Loucy (cell line): ENCODE measurements at regions not wholly inside any gene's neighbourhood (a gene's known extent, or its start where the extent isn't known, plus 50 kb on each side); places are given as distances from the start of the nearest gene placed in this dataset.

ENCODE experiments used
- H2AFZ ChIP-seq: fragments of 200-600 bp; sonication (generic); 2 replicates; pipeline ENCODE4 v1.6.0; 2016; ENCODE audit warnings: antibody characterized with exemption, mild to moderate bottlenecking, low read length, moderate library complexity
- H3F3A ChIP-seq: fragments of 200-600 bp; 2 replicates; pipeline ENCODE4 v1.6.0; 2016; ENCODE audit warnings: antibody characterized with exemption, low read depth, mild to moderate bottlenecking
- H3K27me3 ChIP-seq: fragments of 200-600 bp; sonication (generic); 2 replicates; pipeline ENCODE4 v1.6.1; 2014; ENCODE audit warnings: low read length, mild to moderate bottlenecking; ENCODE audit not compliant: insufficient read depth, poor library complexity, severe bottlenecking
- H3K36me3 ChIP-seq: fragments of 200-600 bp; sonication (generic); 2 replicates; pipeline ENCODE4 v1.6.1; 2016; ENCODE audit warnings: low read length; ENCODE audit not compliant: insufficient read depth
- H3K4me1 ChIP-seq: fragments of 200-600 bp; sonication (generic); 2 replicates; pipeline ENCODE4 v1.5.1; 2014; ENCODE audit warnings: low read length, mild to moderate bottlenecking; ENCODE audit not compliant: insufficient read depth, poor library complexity, severe bottlenecking
- H3K4me2 ChIP-seq: fragments of 200-600 bp; sonication (generic); 2 replicates; pipeline ENCODE4 v1.6.0; 2014; ENCODE audit warnings: antibody characterized with exemption, low read length, low read depth, mild to moderate bottlenecking; ENCODE audit not compliant: poor library complexity, severe bottlenecking
- H3K4me3 ChIP-seq: fragments of 200-600 bp; sonication (generic); 2 replicates; pipeline ENCODE4 v1.5.1; 2014; ENCODE audit warnings: low read length, mild to moderate bottlenecking, mixed read lengths; ENCODE audit not compliant: poor library complexity, severe bottlenecking
- H3K79me2 ChIP-seq: fragments of 200-600 bp; sonication (generic); 2 replicates; pipeline ENCODE4 v1.6.1; 2014; ENCODE audit warnings: low read length; ENCODE audit not compliant: insufficient read depth
- H3K9ac ChIP-seq: fragments of 200-600 bp; sonication (generic); 2 replicates; pipeline ENCODE4 v1.6.0; 2014; ENCODE audit warnings: mild to moderate bottlenecking, low read depth, low read length, moderate library complexity; ENCODE audit not compliant: poor library complexity, severe bottlenecking
- H3K9me2 ChIP-seq: fragments of 200-600 bp; sonication (generic); replicated peaks from 2 replicates; pipeline ENCODE4 v1.6.1; 2016; ENCODE audit warnings: low read depth, low read length, mixed read lengths
- H3K9me3 ChIP-seq: fragments of 200-600 bp; sonication (generic); 2 replicates; pipeline ENCODE4 v1.6.1; 2014; ENCODE audit warnings: mild to moderate bottlenecking, antibody characterized with exemption, low read length, low read depth; ENCODE audit not compliant: insufficient read depth
- H4K20me1 ChIP-seq: fragments of 200-600 bp; sonication (generic); 2 replicates; pipeline ENCODE4 v1.6.0; 2014; ENCODE audit warnings: antibody characterized with exemption, low read length, mild to moderate bottlenecking; ENCODE audit not compliant: insufficient read depth, poor library complexity, severe bottlenecking
- CTCF ChIP-seq: fragments of 200-600 bp; sonication (generic); conservative IDR thresholded peaks from 2 replicates; pipeline ENCODE4 v1.5.1; 2014; ENCODE audit warnings: mild to moderate bottlenecking, antibody characterized with exemption, low read length
- EZH2phosphoT487 ChIP-seq: fragments of 200-600 bp; IDR thresholded peaks from 2 replicates; pipeline ENCODE4 v1.6.1; 2018; ENCODE audit warnings: antibody characterized with exemption, mild to moderate bottlenecking, moderate library complexity, borderline replicate concordance

DNA sequence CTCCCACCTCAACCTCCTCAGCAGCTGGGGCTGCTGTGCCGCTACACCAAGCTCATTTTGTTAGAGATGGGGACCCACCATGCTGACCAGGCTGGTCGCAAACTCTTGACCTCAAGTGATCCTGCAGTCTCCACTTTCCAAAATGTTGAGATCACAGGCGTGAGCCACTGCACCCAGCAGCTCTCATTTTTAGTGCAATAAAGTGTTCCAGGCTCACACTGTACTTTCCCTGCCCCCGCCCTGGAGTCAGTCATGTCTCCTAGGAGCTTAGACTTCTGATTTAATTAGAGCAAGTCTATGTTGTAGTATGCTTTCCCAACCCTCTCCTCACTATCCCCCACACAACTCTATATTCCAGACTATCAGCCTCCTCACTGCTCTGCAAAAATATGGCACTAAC lies 238.0 kb upstream of the ACTBL2 start:
- no peak overlapping the region for H2AFZ ChIP-seq
- TF ChIP-seq EZH2phosphoT487 = no peak
- TF ChIP-seq CTCF = no peak
- H3F3A ChIP-seq = no peaks in the 10 kb centered on the region
- no peaks in the 10 kb centered on the region for H3K4me1 ChIP-seq
- H3K9me2 ChIP-seq = no peaks in the 10 kb centered on the region
- no peaks in the 10 kb centered on the region for H3K36me3 ChIP-seq
- H3K9me3 ChIP-seq = no peaks in the 10 kb centered on the region
- no peak overlapping the region for H3K9ac ChIP-seq
- no peaks in the 10 kb centered on the region for H4K20me1 ChIP-seq
- no peak overlapping the region for H3K4me3 ChIP-seq
- H3K27me3 ChIP-seq = no peaks in the 10 kb centered on the region
- no peaks in the 10 kb centered on the region for H3K79me2 ChIP-seq
- no peak overlapping the region for H3K4me2 ChIP-seq

GRCh38 chr5:57719216-57719615 lies 236.6 kb upstream of the ACTBL2 start:
- Histone ChIP-seq H3K4me3 (no peak overlapping the region), H3K9ac (no peak overlapping the region), H3K79me2 (no peaks in the 10 kb centered on the region), H3F3A (no peaks in the 10 kb centered on the region), H3K27me3 (no peaks in the 10 kb centered on the region), H3K9me2 (no peaks in the 10 kb centered on the region), H3K4me1 (no peaks in the 10 kb centered on the region), H4K20me1 (no peaks in the 10 kb centered on the region), H3K9me3 (no peaks in the 10 kb centered on the region), H3K4me2 (no peak overlapping the region), H2AFZ (no peak overlapping the region), H3K36me3 (no peaks in the 10 kb centered on the region)
- TF ChIP-seq CTCF = no peak
- no peak for TF ChIP-seq EZH2phosphoT487

DNA sequence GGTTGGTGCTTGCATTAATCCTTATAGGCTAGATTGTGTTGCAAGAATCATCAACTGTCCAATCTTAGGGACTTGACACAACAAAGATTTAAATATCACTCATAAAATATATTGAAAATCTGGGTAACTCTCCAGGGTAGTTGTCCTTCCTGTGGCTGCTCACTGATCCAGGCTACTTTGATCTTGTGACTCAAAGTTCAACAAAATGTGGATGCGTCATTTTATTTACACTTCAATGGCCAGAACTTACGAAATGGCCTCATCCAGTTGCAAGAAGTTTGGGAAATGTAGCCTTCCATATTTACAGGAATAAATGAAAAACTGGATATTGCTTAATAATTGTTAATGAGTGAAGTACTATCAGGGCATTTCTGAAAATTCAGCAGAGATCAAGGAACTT lies 235.5 kb upstream of the ACTBL2 start:
- H4K20me1 ChIP-seq = no peaks in the 10 kb centered on the region
- H3K4me3 ChIP-seq = no peak overlapping the region
- H3K79me2 ChIP-seq = no peaks in the 10 kb centered on the region
- no peaks in the 10 kb centered on the region for H3K9me3 ChIP-seq
- no peaks in the 10 kb centered on the region for H3K27me3 ChIP-seq
- H3K36me3 ChIP-seq = no peaks in the 10 kb centered on the region
- no peaks in the 10 kb centered on the region for H3K9me2 ChIP-seq
- no peak overlapping the region for H3K9ac ChIP-seq
- TF ChIP-seq CTCF (no peak), EZH2phosphoT487 (no peak)
- H3F3A ChIP-seq = no peaks in the 10 kb centered on the region
- H3K4me2 ChIP-seq = no peak overlapping the region
- H2AFZ ChIP-seq = no peak overlapping the region
- no peaks in the 10 kb centered on the region for H3K4me1 ChIP-seq
